Progenitor cell of endocrine pancreas (in vitro differentiated cells): ENCODE measurements at regions not wholly inside any gene's neighbourhood (a gene's known extent, or its start where the extent isn't known, plus 50 kb on each side); places are given as distances from the start of the nearest gene placed in this dataset.
"Not testable (repeated sequence)": the region's sequence is repeated elsewhere in the genome, so short reads cannot be mapped to it uniquely, and the experiment has no call there.

Experiments
- DNase-seq: peaks from one replicate; pipeline ENCODE4 v3.0.0; 2021; ENCODE audit warnings: low spot score; ENCODE audit not compliant: unreplicated experiment
- H3K27ac Mint-ChIP-seq: 2 replicates; pipeline ENCODE4 v1.8.0; 2021; ENCODE audit warnings: mild to moderate bottlenecking, moderate library complexity, mixed read lengths
- H3K27me3 Mint-ChIP-seq: 2 replicates; pipeline ENCODE4 v1.8.0; 2021; ENCODE audit warnings: mixed read lengths
- H3K36me3 Mint-ChIP-seq: 2 replicates; pipeline ENCODE4 v1.8.0; 2022; ENCODE audit warnings: mixed read lengths; ENCODE audit not compliant: insufficient read depth
- H3K4me1 Mint-ChIP-seq: 2 replicates; pipeline ENCODE4 v1.8.0; 2021; ENCODE audit warnings: low read depth, mixed read lengths
- H3K4me3 Mint-ChIP-seq: 2 replicates; pipeline ENCODE4 v1.8.0; 2021; ENCODE audit warnings: low read depth, mild to moderate bottlenecking, moderate library complexity, mixed read lengths
- H3K9me3 Mint-ChIP-seq: 2 replicates; pipeline ENCODE4 v1.8.0; 2021; ENCODE audit warnings: low read depth, mixed read lengths
- TF ChIP-seq, protein P1 (sequence below): fragments of 200-600 bp; sonication (generic); IDR thresholded peaks from one replicate; pipeline ENCODE4 v1.5.0; 2021; ENCODE audit warnings: antibody characterized with exemption, mild to moderate bottlenecking; ENCODE audit not compliant: unreplicated experiment

DNA sequence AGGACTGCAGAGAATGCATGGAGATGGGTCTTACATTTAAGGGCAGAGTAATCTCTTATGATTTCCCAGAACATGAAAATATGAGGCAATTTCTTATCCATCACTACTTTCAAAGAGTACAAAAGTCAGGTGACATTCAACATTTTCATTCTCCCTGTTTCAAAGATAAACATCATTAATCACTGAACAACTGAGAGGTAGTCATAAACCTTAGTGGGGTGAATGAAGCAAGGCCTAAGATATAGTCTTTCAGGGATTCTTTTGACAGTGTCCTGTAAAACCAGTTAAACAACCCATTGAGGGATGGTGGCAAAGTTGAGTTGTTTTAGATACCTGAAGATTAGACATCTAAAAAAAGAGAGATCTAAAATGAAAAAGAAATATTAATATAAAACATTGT, 271.6 kb upstream of the CBLB start:
- Mint-ChIP-seq H3K4me3 (no peak overlapping the region), H3K4me1 (no peaks in the 10 kb centered on the region), H3K36me3 (peaks cover 2% of the 10 kb centered on the region), H3K9me3 (peaks cover 16% of the 10 kb centered on the region), H3K27me3 (no peaks in the 10 kb centered on the region), H3K27ac (no peak overlapping the region)
- TF ChIP-seq, protein P1, sequence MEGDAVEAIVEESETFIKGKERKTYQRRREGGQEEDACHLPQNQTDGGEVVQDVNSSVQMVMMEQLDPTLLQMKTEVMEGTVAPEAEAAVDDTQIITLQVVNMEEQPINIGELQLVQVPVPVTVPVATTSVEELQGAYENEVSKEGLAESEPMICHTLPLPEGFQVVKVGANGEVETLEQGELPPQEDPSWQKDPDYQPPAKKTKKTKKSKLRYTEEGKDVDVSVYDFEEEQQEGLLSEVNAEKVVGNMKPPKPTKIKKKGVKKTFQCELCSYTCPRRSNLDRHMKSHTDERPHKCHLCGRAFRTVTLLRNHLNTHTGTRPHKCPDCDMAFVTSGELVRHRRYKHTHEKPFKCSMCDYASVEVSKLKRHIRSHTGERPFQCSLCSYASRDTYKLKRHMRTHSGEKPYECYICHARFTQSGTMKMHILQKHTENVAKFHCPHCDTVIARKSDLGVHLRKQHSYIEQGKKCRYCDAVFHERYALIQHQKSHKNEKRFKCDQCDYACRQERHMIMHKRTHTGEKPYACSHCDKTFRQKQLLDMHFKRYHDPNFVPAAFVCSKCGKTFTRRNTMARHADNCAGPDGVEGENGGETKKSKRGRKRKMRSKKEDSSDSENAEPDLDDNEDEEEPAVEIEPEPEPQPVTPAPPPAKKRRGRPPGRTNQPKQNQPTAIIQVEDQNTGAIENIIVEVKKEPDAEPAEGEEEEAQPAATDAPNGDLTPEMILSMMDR = no peak
- no peak for DNase-seq

DNA sequence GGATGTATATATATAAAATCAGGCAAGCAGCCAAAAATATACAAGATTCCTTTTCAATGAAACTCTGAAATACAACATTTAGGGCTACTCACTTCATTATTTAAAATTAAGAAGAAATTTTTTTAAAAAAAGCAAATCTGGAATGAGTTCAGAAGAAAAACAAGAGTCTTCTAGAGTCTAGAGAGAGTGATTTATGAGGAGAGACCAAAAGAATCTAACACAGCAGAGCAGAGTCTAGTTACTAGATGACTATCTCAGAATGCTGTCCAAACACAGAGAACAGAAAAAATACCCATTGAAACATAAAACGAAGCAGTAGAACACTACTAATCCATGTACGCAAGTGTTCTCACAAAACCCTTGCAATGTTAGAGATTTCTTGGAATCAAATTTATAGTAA, 275.2 kb upstream of the CBLB start:
- TF ChIP-seq, protein P1 = no peak
- H3K27ac Mint-ChIP-seq = no peak overlapping the region
- H3K36me3 Mint-ChIP-seq = peaks cover 4% of the 10 kb centered on the region
- no peaks in the 10 kb centered on the region for H3K27me3 Mint-ChIP-seq
- no peak for DNase-seq
- no peaks in the 10 kb centered on the region for H3K4me1 Mint-ChIP-seq
- peaks cover 29% of the 10 kb centered on the region for H3K9me3 Mint-ChIP-seq
- no peak overlapping the region for H3K4me3 Mint-ChIP-seq

DNA sequence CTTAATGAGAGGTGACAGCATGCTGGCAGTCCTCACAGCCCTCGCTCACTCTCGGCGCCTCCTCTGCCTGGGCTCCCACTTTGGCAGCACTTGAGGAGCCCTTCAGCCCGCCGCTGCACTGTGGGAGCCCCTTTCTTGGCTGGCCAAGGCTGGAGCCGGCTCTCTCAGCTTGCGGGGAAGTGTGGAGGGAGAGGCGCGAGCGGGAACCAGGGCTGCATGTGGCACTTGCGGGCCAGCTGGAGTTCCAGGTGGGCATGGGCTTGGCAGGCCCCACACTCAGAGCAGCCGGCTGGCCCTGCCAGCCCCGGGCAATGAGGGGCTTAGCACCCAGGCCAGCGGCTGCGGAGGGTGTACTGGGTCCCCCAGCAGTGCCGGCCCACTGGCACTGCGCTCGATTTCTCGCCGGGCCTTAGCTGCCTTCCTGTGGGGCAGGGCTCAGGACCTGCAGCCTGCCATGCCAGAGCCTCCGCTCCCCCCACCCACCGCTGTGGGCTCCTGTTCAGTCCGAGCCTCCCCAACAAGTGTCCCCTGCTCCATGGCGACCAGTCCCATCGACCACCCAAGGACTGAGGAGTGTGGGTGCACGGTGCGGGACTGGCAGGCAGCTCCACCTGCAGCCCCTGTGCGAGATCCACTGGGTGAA, 279.7 kb upstream of the CBLB start:
- H3K4me1 Mint-ChIP-seq, H3K27ac Mint-ChIP-seq, H3K36me3 Mint-ChIP-seq, DNase-seq, H3K27me3 Mint-ChIP-seq, H3K4me3 Mint-ChIP-seq: not testable (repeated sequence)
- H3K9me3 Mint-ChIP-seq = peaks cover 35% of the 10 kb centered on the region

DNA sequence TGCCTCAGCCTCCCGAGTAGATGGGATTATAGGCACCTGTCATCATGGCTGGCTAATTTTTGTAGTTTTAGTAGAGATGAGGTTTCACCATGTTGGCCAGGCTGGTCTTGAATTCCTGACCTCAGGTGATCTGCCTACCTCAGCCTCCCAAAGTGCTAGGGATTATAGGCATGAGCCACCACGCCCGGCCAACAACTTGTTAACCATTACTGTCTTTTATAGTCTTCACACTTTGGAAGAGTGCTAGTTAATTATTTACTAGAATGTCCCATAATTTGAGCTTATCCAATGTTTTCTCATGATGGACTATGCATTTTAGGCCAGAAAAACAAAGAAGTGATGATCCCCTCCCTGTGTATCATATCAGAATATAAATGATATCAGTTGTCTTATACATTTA, 288.6 kb upstream of the CBLB start:
- TF ChIP-seq, protein P1 = no peak
- no peak for DNase-seq
- no peak overlapping the region for H3K27ac Mint-ChIP-seq
- H3K4me3 Mint-ChIP-seq = no peak overlapping the region
- no peaks in the 10 kb centered on the region for H3K27me3 Mint-ChIP-seq
- no peaks in the 10 kb centered on the region for H3K36me3 Mint-ChIP-seq
- H3K4me1 Mint-ChIP-seq = peaks cover 5% of the 10 kb centered on the region
- H3K9me3 Mint-ChIP-seq = no peaks in the 10 kb centered on the region

DNA sequence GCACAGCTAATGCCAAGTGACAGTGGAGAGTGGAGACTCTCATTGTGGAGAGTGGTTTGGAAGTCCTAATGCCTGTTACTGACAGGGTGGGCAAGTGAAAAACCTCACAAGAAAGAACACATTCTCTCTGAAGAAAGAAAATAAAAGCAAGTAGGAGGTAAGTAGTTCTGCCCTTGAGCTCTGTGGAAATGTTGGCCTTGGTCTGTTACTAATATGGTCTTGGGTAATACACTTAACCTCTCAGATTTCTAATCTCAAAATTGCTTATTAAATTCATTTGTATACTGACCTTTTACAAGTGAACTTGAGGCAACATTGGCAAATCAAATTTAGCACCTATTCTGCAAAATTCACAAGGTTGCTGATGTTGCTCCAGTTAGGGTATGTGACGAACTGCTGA, 291.6 kb upstream of the CBLB start:
- Mint-ChIP-seq H3K4me1 (peaks cover 5% of the 10 kb centered on the region), H3K36me3 (no peaks in the 10 kb centered on the region), H3K4me3 (no peak overlapping the region), H3K27me3 (no peaks in the 10 kb centered on the region), H3K9me3 (peaks cover 20% of the 10 kb centered on the region), H3K27ac (no peak overlapping the region)
- TF ChIP-seq, protein P1 = no peak
- no peak for DNase-seq

DNA sequence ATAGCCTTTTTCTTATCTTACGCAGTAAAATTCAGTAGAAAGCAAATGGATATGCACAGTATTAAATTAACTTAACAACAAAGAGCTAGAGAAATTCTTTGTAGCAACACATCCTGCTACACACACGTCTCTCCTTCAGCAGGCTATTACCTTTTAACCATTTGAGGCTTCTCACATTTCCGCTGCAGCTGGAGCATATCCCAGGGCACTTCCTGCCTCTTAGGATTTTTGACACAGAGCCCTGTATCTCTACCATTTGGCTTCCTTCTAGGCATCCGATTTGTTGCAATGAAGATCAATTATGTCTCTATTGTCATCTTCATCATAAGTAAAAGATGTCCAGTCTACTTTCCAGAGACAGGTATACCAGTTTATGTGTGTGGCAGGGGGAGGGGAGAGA, 292.4 kb upstream of the CBLB start:
- peaks cover 5% of the 10 kb centered on the region for H3K4me1 Mint-ChIP-seq
- no peak for DNase-seq

More for the DNA sequence above, 292.4 kb upstream of the CBLB start:
- Mint-ChIP-seq H3K9me3 (peaks cover 21% of the 10 kb centered on the region), H3K36me3 (no peaks in the 10 kb centered on the region), H3K27me3 (no peaks in the 10 kb centered on the region), H3K27ac (peak overlapping the region; percentile 39), H3K4me3 (no peak overlapping the region)
- TF ChIP-seq, protein P1 = no peak
